ENCODE measurements at regions not wholly inside any gene's neighbourhood (a gene's known extent, or its start where the extent isn't known, plus 50 kb on each side); places are given as distances from the start of the nearest gene placed in this dataset.
A peak's percentile ranks its signal among the peaks of the same experiment; 100 is the strongest.

- FAIRE-seq: peak; percentile 13
Measured at GRCh38 chr3:106261915-106262683, 393.3 kb upstream of the CBLB start.

DNA sequence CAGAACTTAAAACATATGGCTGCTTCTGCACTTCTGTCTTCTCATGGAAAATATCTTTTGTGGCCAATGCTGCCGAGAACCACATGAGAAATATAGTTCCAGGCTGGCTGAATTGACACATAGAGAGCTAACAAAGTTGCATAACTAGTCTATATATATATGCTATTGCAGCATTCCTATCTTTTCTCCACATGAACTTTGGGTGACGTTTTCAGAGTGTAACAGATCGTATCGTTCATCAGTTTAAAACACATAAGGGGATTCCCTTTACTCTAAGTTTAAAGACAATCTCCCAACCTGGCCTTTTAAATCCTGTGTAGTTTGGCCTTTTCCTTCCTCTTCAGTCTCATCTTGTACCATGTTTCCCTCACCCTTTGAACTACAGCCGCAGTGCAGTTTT, 394.2 kb upstream of the CBLB start:
- FAIRE-seq: peak; percentile 55
- TF ChIP-seq POLR2A (IDR thresholded peaks at IDR 0.05; ENCODE audit: low read depth, low read length): no peak
- no peak for TF ChIP-seq PAX5 (IDR thresholded peaks at IDR 0.05; ENCODE audit: insufficient read depth, low read length, severe bottlenecking)
- no peak for TF ChIP-seq TAF1 (IDR thresholded peaks at IDR 0.05; ENCODE audit: low read depth, low read length)
- DNase-seq (ENCODE audit: insufficient read length, low spot score): no peak

More at GRCh38 chr3:106261915-106262683, 393.3 kb upstream of the CBLB start:
- TF ChIP-seq POU2F2 (IDR thresholded peaks at IDR 0.05; ENCODE audit: low read depth, low read length) (no peak), SPI1 (IDR thresholded peaks at IDR 0.05; ENCODE audit: low read depth, low read length) (no peak), POLR2AphosphoS5 (IDR thresholded peaks at IDR 0.05; ENCODE audit: low read depth, low read length) (no peak), POLR2A (IDR thresholded peaks at IDR 0.05; ENCODE audit: low read depth, low read length) (no peak), TAF1 (IDR thresholded peaks at IDR 0.05; ENCODE audit: low read depth, low read length) (no peak), PAX5 (IDR thresholded peaks at IDR 0.05; ENCODE audit: insufficient read depth, low read length, severe bottlenecking) (no peak)
- DNase-seq (ENCODE audit: insufficient read length, low spot score): no peak

- TF ChIP-seq TAF1 (IDR thresholded peaks at IDR 0.05; ENCODE audit: low read depth, low read length) (no peak), SPI1 (IDR thresholded peaks at IDR 0.05; ENCODE audit: low read depth, low read length) (no peak), POLR2AphosphoS5 (IDR thresholded peaks at IDR 0.05; ENCODE audit: low read depth, low read length) (no peak)
- FAIRE-seq (no peak), DNase-seq (ENCODE audit: insufficient read length, low spot score) (no peak)
Measured at GRCh38 chr3:106263546-106263945, 394.7 kb upstream of the CBLB start.

GRCh38 chr3:106265704-106266103, 396.9 kb upstream of the CBLB start:
- DNase-seq (ENCODE audit: insufficient read length, low spot score) (no peak), FAIRE-seq (peak; percentile 45)
- TF ChIP-seq POLR2A (IDR thresholded peaks at IDR 0.05; ENCODE audit: low read depth, low read length) (no peak), PAX5 (IDR thresholded peaks at IDR 0.05; ENCODE audit: insufficient read depth, low read length, severe bottlenecking) (no peak), POLR2AphosphoS5 (IDR thresholded peaks at IDR 0.05; ENCODE audit: low read depth, low read length) (no peak), TAF1 (IDR thresholded peaks at IDR 0.05; ENCODE audit: low read depth, low read length) (no peak), SPI1 (IDR thresholded peaks at IDR 0.05; ENCODE audit: low read depth, low read length) (no peak), POU2F2 (IDR thresholded peaks at IDR 0.05; ENCODE audit: low read depth, low read length) (no peak)

- TF ChIP-seq POU2F2 (IDR thresholded peaks at IDR 0.05; ENCODE audit: low read depth, low read length): no peak
- TF ChIP-seq TAF1 (IDR thresholded peaks at IDR 0.05; ENCODE audit: low read depth, low read length): no peak
- TF ChIP-seq POLR2AphosphoS5 (IDR thresholded peaks at IDR 0.05; ENCODE audit: low read depth, low read length): no peak
- no peak for TF ChIP-seq PAX5 (IDR thresholded peaks at IDR 0.05; ENCODE audit: insufficient read depth, low read length, severe bottlenecking)
- TF ChIP-seq POLR2A (IDR thresholded peaks at IDR 0.05; ENCODE audit: low read depth, low read length): no peak
- no peak for TF ChIP-seq SPI1 (IDR thresholded peaks at IDR 0.05; ENCODE audit: low read depth, low read length)
- FAIRE-seq (no peak), DNase-seq (ENCODE audit: insufficient read length, low spot score) (no peak)
Measured at GRCh38 chr3:106268696-106269095, 399.9 kb upstream of the CBLB start.

GRCh38 chr3:106272302-106272701, 403.5 kb upstream of the CBLB start:
- DNase-seq (ENCODE audit: insufficient read length, low spot score): no peak
- no peak for TF ChIP-seq POLR2AphosphoS5 (IDR thresholded peaks at IDR 0.05; ENCODE audit: low read depth, low read length)
- FAIRE-seq: no peak

- TF ChIP-seq SPI1 (IDR thresholded peaks at IDR 0.05; ENCODE audit: low read depth, low read length) (no peak), POU2F2 (IDR thresholded peaks at IDR 0.05; ENCODE audit: low read depth, low read length) (no peak), POLR2A (IDR thresholded peaks at IDR 0.05; ENCODE audit: low read depth, low read length) (no peak), POLR2AphosphoS5 (IDR thresholded peaks at IDR 0.05; ENCODE audit: low read depth, low read length) (no peak), TAF1 (IDR thresholded peaks at IDR 0.05; ENCODE audit: low read depth, low read length) (no peak), PAX5 (IDR thresholded peaks at IDR 0.05; ENCODE audit: insufficient read depth, low read length, severe bottlenecking) (no peak)
- DNase-seq (ENCODE audit: insufficient read length, low spot score) (no peak), FAIRE-seq (no peak)
Measured at GRCh38 chr3:106275592-106275991, 406.8 kb upstream of the CBLB start.

DNA sequence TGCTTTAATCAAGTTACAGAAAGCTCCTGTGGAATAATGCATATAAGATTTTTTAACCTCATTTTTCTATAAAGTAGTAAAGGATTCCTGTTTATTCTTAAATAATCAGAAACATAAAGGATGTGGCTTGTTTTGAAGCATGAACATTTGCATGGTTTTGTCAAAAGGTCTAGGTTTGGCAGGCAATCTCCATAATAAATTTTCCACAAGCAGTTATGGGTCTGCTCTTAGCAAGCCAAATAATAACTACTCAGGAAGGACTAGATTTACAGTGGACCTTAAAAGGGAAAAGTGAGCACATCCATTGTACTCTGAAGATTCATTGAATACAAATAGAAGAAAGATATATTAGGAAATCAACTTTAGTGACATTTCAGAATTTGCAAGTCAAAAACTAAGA, 407.3 kb upstream of the CBLB start:
- no peak for TF ChIP-seq POLR2AphosphoS5 (IDR thresholded peaks at IDR 0.05; ENCODE audit: low read depth, low read length)
- no peak for TF ChIP-seq PAX5 (IDR thresholded peaks at IDR 0.05; ENCODE audit: insufficient read depth, low read length, severe bottlenecking)
- TF ChIP-seq SPI1 (IDR thresholded peaks at IDR 0.05; ENCODE audit: low read depth, low read length): no peak
- no peak for TF ChIP-seq POLR2A (IDR thresholded peaks at IDR 0.05; ENCODE audit: low read depth, low read length)
- no peak for TF ChIP-seq TAF1 (IDR thresholded peaks at IDR 0.05; ENCODE audit: low read depth, low read length)
- no peak for TF ChIP-seq POU2F2 (IDR thresholded peaks at IDR 0.05; ENCODE audit: low read depth, low read length)
- no peak for DNase-seq (ENCODE audit: insufficient read length, low spot score)
- FAIRE-seq: no peak

- no peak for DNase-seq (ENCODE audit: insufficient read length, low spot score)
- no peak for TF ChIP-seq SPI1 (IDR thresholded peaks at IDR 0.05; ENCODE audit: low read depth, low read length)
- no peak for TF ChIP-seq PAX5 (IDR thresholded peaks at IDR 0.05; ENCODE audit: insufficient read depth, low read length, severe bottlenecking)
- no peak for TF ChIP-seq POLR2A (IDR thresholded peaks at IDR 0.05; ENCODE audit: low read depth, low read length)
- FAIRE-seq: no peak
Measured at GRCh38 chr3:106276755-106277612, 408.2 kb upstream of the CBLB start.

DNA sequence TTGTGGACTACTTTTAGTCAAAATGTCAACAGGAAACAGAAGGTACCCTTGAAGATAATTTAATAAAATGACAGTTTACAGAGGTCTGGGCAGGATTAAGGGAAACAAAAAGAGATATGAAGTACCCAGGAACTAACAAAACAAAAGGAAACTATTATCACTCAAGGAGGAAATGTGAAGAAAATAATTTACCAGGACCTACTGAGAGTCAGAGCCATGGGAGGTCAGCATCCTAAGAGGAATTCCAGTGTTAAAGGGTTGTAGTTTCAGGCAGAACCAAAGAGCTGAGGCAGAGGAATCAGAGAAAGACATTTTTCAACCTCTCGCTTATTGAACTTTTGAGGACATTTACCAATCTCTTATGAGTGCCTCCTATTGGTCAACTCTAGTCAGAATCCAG, 408.9 kb upstream of the CBLB start:
- TF ChIP-seq PAX5 (IDR thresholded peaks at IDR 0.05; ENCODE audit: insufficient read depth, low read length, severe bottlenecking) (no peak), TAF1 (IDR thresholded peaks at IDR 0.05; ENCODE audit: low read depth, low read length) (no peak), POLR2AphosphoS5 (IDR thresholded peaks at IDR 0.05; ENCODE audit: low read depth, low read length) (no peak), SPI1 (IDR thresholded peaks at IDR 0.05; ENCODE audit: low read depth, low read length) (no peak), POLR2A (IDR thresholded peaks at IDR 0.05; ENCODE audit: low read depth, low read length) (no peak), POU2F2 (IDR thresholded peaks at IDR 0.05; ENCODE audit: low read depth, low read length) (no peak)
- DNase-seq (ENCODE audit: insufficient read length, low spot score) (no peak), FAIRE-seq (no peak)

Measured in GM12891 (cell line).